ENCODE measurements at regions not wholly inside any gene's neighbourhood (a gene's known extent, or its start where the extent isn't known, plus 50 kb on each side); places are given as distances from the start of the nearest gene placed in this dataset.

DNA sequence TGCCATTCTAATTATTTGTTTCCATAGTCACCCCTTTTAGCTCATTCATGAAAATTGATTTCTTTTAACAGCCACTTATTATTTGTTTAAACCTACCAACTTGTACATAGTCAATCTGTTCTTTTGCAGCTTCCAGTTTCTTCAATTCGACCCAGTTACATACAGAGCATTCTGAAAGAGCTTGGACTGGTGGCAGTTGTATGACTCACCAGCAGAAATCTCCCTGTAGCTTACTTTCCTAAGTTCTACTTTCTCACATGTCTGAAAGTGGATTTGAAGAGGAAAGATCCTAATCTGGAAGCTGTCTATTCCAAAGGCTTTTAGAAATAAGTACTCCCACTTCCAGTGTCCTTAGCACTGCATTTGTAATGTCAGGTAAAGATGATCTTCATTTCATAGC, 447.9 kb downstream of the HTR1B start:
- TF ChIP-seq, protein P1, sequence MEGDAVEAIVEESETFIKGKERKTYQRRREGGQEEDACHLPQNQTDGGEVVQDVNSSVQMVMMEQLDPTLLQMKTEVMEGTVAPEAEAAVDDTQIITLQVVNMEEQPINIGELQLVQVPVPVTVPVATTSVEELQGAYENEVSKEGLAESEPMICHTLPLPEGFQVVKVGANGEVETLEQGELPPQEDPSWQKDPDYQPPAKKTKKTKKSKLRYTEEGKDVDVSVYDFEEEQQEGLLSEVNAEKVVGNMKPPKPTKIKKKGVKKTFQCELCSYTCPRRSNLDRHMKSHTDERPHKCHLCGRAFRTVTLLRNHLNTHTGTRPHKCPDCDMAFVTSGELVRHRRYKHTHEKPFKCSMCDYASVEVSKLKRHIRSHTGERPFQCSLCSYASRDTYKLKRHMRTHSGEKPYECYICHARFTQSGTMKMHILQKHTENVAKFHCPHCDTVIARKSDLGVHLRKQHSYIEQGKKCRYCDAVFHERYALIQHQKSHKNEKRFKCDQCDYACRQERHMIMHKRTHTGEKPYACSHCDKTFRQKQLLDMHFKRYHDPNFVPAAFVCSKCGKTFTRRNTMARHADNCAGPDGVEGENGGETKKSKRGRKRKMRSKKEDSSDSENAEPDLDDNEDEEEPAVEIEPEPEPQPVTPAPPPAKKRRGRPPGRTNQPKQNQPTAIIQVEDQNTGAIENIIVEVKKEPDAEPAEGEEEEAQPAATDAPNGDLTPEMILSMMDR (IDR thresholded peaks at IDR 0.05) = no peak
- TF ChIP-seq POLR2A (IDR thresholded peaks at IDR 0.05) = no peak
